Osteoblast (primary cell): ENCODE measurements at regions not wholly inside any gene's neighbourhood (a gene's known extent, or its start where the extent isn't known, plus 50 kb on each side); places are given as distances from the start of the nearest gene placed in this dataset.

Experiments
- DNase-seq: peaks from one replicate; pipeline ENCODE4 v3.0.0; 2011; ENCODE audit warnings: low spot score, mixed read lengths; ENCODE audit not compliant: insufficient read length; ENCODE audit errors: missing footprints
- H2AFZ ChIP-seq: 2 replicates; pipeline ENCODE4 v1.6.0; 2011; ENCODE audit warnings: mild to moderate bottlenecking, low read length
- H3K27ac ChIP-seq: 2 replicates; pipeline ENCODE4 v1.5.1; 2011; ENCODE audit warnings: mild to moderate bottlenecking, low read depth, low read length, moderate library complexity
- H3K27me3 ChIP-seq: 2 replicates; pipeline ENCODE4 v1.6.0; 2012; ENCODE audit warnings: mild to moderate bottlenecking, control low read depth, inconsistent platforms, low read length, moderate library complexity; ENCODE audit not compliant: insufficient read depth
- H3K36me3 ChIP-seq: 2 replicates; pipeline ENCODE4 v1.5.1; 2011; ENCODE audit warnings: mild to moderate bottlenecking, low read length, control low read depth, moderate library complexity; ENCODE audit not compliant: insufficient read depth
- H3K4me1 ChIP-seq: 2 replicates; pipeline ENCODE4 v1.5.1; 2011; ENCODE audit warnings: mild to moderate bottlenecking, low read length, control low read depth, moderate library complexity; ENCODE audit not compliant: insufficient read depth
- H3K4me2 ChIP-seq: 2 replicates; pipeline ENCODE4 v1.6.0; 2011; ENCODE audit warnings: mild to moderate bottlenecking, low read length; ENCODE audit not compliant: insufficient read depth
- H3K4me3 ChIP-seq: fragments of 200-600 bp; sonication (generic); 3 replicates; pipeline ENCODE4 v1.5.1; 2012; ENCODE audit warnings: mild to moderate bottlenecking, low read length, inconsistent platforms; ENCODE audit not compliant: insufficient read depth
- H3K79me2 ChIP-seq: 2 replicates; pipeline ENCODE4 v1.6.0; 2012; ENCODE audit warnings: mild to moderate bottlenecking, low read length, control low read depth, inconsistent platforms; ENCODE audit not compliant: insufficient read depth
- H3K9me3 ChIP-seq: 2 replicates; pipeline ENCODE4 v1.5.1; 2011; ENCODE audit warnings: low read depth, low read length, control low read depth
- H4K20me1 ChIP-seq: 2 replicates; pipeline ENCODE4 v1.6.0; 2012; ENCODE audit warnings: mild to moderate bottlenecking, low read length, control low read depth; ENCODE audit not compliant: insufficient read depth
- TF ChIP-seq, protein P1 (sequence below): IDR thresholded peaks from 2 replicates; pipeline ENCODE4 v1.5.1; 2011; ENCODE audit warnings: mild to moderate bottlenecking, low read depth, low read length, moderate library complexity; ENCODE audit errors: extremely low read depth

DNA sequence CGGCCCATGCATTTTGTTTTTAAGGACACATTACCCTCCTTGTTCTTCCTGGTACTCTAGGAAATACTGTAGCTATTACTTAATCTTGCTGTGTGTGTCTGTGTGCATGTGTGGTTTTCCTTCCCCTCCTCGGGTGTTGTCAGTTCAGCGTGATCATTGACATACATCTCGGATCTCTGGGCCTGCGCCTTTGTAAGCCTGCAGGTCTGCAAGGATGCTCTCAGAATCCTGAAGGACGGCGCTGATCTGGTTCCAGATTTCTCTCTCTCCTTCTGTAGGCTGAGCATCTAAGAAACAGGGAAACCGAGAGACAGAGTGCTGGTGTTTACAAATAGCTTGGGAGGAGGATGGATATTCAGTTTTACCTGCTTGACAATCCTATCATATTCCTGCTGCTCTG lies 100.2 kb downstream of the CYRIA start:
- no peaks in the 10 kb centered on the region for H3K27me3 ChIP-seq
- no peaks in the 10 kb centered on the region for H3K36me3 ChIP-seq
- H3K4me1 ChIP-seq = no peaks in the 10 kb centered on the region
- no peak overlapping the region for H3K27ac ChIP-seq
- TF ChIP-seq, protein P1, sequence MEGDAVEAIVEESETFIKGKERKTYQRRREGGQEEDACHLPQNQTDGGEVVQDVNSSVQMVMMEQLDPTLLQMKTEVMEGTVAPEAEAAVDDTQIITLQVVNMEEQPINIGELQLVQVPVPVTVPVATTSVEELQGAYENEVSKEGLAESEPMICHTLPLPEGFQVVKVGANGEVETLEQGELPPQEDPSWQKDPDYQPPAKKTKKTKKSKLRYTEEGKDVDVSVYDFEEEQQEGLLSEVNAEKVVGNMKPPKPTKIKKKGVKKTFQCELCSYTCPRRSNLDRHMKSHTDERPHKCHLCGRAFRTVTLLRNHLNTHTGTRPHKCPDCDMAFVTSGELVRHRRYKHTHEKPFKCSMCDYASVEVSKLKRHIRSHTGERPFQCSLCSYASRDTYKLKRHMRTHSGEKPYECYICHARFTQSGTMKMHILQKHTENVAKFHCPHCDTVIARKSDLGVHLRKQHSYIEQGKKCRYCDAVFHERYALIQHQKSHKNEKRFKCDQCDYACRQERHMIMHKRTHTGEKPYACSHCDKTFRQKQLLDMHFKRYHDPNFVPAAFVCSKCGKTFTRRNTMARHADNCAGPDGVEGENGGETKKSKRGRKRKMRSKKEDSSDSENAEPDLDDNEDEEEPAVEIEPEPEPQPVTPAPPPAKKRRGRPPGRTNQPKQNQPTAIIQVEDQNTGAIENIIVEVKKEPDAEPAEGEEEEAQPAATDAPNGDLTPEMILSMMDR = no peak
- no peaks in the 10 kb centered on the region for H4K20me1 ChIP-seq
- H3K9me3 ChIP-seq = no peaks in the 10 kb centered on the region
- no peak overlapping the region for H3K4me3 ChIP-seq
- no peaks in the 10 kb centered on the region for H3K79me2 ChIP-seq
- no peak overlapping the region for H2AFZ ChIP-seq
- no peak for DNase-seq
- no peak overlapping the region for H3K4me2 ChIP-seq

DNA sequence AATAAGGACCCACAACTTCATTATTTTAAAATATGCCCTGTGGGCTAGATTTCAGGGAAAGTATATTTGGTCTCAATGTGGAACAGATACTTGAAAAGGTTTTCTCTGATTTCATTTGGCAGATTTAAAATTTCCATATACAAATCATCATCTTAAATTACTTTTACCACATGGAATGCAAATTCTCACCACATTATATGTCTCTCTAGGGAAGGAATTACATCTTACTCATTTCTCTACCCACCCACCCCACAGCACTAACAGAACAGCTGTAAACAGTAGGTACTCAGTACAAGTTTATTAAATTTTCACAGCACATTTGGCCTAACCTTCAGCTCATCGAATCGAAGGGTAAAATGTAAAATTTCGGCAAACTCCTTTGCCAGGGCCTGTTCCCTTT lies 104.0 kb downstream of the CYRIA start:
- TF ChIP-seq, protein P1 = no peak
- H4K20me1 ChIP-seq = no peaks in the 10 kb centered on the region
- no peak for DNase-seq
- H3K36me3 ChIP-seq = no peaks in the 10 kb centered on the region
- H2AFZ ChIP-seq = no peak overlapping the region
- H3K27ac ChIP-seq = no peak overlapping the region
- H3K27me3 ChIP-seq = no peaks in the 10 kb centered on the region
- H3K9me3 ChIP-seq = no peaks in the 10 kb centered on the region
- H3K4me2 ChIP-seq = no peak overlapping the region
- no peaks in the 10 kb centered on the region for H3K79me2 ChIP-seq
- H3K4me3 ChIP-seq = no peak overlapping the region
- no peaks in the 10 kb centered on the region for H3K4me1 ChIP-seq

DNA sequence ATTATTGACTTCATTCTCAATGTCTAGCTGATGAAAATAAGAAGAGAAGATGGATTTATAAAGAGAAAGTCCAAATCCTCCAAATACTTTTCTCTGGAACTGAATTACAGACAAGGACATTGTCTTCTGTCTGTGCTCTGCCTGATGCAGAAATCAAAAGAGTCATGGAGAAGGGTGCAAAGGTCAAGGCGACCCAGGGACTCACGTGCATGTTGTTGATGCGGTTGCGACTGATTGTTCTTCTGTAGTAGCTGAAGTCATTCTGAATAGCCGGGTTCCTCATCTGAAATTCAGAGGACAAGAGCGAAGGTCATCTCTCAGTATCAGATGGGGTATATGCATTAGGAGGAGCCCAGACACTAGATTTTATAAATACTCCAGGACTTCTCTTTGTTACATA lies 104.4 kb downstream of the CYRIA start:
- no peak for DNase-seq
- no peaks in the 10 kb centered on the region for H3K4me1 ChIP-seq
- TF ChIP-seq, protein P1 = no peak
- no peaks in the 10 kb centered on the region for H3K27me3 ChIP-seq
- H4K20me1 ChIP-seq = no peaks in the 10 kb centered on the region
- no peak overlapping the region for H3K27ac ChIP-seq
- H3K79me2 ChIP-seq = no peaks in the 10 kb centered on the region
- no peak overlapping the region for H2AFZ ChIP-seq
- no peaks in the 10 kb centered on the region for H3K9me3 ChIP-seq
- H3K4me3 ChIP-seq = no peak overlapping the region
- no peak overlapping the region for H3K4me2 ChIP-seq
- H3K36me3 ChIP-seq = no peaks in the 10 kb centered on the region

DNA sequence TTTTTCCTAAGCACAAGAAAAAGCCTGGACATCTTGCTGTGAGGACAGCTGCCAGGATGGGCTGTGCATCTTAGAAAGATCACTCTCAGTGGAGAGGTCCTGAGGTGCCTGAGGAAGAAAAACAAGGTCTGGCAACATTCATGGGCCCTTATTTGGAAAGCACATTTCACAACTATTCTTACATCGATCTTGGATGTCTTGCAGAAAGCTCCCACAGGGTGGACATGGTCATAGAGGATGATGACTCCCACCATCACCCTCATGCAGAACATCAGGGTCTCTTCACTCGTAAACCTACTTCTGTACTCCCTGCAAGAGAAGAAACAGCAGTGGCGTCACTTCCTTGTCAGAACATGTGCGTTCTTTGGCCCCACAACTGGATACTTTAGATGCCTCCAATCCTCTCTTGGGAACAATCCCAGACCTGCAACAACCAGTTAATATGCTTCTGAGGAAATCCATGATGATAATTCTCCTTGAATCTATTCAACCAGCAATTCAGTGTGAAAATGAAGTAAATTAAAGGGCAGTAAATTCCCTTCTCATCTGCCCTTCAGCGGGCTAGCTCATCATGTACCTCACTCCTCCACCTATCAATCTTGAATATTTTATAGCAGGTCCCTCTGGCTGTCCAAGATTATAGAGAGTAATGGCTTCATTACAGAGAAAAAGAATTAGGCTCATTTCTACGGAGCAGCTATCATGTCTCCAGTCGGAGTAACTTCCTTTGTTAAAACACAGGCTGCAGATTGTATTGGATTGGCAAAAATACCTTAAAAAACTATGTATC lies 106.2 kb downstream of the CYRIA start:
- Histone ChIP-seq H3K4me1 (no peaks in the 10 kb centered on the region), H3K4me2 (no peak overlapping the region), H4K20me1 (no peaks in the 10 kb centered on the region), H3K4me3 (no peak overlapping the region), H3K36me3 (no peaks in the 10 kb centered on the region), H3K79me2 (no peaks in the 10 kb centered on the region), H3K27ac (no peak overlapping the region), H2AFZ (no peak overlapping the region), H3K9me3 (no peaks in the 10 kb centered on the region), H3K27me3 (no peaks in the 10 kb centered on the region)
- no peak for DNase-seq
- TF ChIP-seq, protein P1 = no peak
